Inflammatory macrophage treated with lipopolysaccharide for 1 hour (primary cell): ENCODE measurements at regions not wholly inside any gene's neighbourhood (a gene's known extent, or its start where the extent isn't known, plus 50 kb on each side); places are given as distances from the start of the nearest gene placed in this dataset.
A peak's percentile ranks its signal among the peaks of the same experiment; 100 is the strongest.

Experiments used
- DNase-seq, 2 donors: peaks; one replicate each; pipeline ENCODE4 v3.0.0-alpha.2; 2020 to 2022

DNA sequence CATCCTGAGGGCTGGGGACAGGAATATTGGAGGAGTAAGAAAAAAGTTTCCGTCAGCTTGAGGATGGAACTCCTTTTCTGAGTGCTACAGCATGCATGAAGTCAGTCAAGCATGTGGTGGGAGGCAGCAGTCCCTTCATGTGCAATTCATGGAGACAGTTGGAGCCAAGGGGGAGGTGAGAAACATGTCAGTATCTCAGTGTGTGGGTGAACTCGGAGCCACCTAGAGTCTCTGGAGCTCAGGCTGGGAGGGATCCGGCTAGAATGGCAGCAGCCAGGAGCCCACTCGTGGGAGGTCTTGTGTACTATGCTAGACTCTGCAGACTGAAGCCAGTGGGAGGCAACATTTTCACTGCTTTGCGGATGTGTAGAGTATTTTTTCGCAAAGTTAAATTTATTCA lies 60.3 kb downstream of the AVPR1A start:
- DNase-seq, result no peak

DNA sequence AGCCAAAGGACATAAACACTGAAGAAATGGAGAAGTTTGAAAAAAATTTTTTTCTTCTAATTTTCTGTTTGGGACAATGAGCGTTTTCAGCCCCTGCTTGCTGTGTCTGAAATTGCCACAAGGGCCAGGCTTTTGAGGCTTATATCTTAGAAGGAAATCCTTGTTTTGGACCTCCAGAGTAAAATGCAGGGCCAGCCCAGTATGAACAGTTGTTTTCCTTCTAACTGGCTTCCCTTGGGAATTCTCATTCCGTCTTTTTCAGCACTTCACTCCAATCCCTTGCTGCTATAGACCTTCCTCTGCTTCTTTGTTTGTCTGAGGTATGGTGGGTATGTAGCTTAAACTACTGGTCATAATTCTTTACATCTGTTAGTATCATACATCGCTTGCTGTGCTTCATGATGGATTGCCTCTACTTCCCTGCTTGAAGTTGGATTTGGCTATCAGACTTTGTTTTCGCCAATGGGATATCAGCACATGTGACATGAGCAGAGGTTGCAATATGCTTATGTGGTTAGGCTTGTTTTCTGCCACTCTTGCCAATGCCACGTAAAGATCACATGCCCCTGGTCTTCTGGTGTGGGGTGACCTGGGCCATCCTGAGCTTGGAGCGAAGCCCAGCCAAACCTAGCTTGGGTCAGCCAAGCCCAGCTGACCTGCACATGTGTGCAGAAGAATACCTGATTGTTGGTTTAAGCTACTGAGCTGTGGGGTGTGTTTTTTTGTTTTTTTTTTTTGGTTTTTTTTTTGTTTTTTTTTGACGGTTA lies 64.7 kb downstream of the AVPR1A start:
- DNase-seq, result no peak

DNA sequence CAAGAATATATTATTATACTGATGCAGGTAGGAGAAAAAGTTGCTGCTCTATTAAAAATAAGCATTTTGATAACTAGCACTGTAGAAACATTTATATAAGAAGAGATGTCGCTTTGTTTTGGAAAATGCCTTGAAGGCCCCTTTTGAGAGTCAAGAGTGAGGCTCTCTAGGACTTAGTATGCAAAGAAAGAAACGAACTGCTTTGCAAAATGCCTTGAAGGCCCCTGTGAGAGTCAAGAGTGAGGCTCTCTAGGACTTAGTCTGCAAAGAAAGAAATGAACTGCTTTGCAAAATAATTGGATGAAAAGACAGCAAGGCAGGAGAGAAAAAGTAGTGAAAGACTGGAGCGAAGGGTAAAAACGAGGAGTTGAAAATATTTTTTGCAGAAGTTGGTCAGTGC lies 65.9 kb downstream of the AVPR1A start:
- DNase-seq, result no peak

DNA sequence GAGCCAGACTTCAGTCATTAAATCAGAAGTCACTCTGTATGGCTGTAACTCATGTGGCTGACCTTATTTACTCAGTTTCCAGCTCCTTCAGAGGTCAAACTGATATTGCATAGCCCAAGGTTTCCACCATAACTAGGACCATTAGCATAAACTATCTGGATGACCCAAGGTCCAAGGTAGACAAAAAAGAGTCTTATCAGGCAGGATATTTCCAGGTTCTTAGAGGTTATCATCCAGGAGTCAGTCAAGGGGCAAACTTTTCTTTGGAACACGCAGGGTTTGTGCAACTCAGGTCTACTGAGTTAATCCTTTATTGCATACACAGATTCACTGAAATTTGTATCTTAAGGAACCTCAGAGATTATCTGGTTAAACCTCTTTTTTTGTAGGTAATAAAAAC lies 66.5 kb downstream of the AVPR1A start:
- no peak for DNase-seq

DNA sequence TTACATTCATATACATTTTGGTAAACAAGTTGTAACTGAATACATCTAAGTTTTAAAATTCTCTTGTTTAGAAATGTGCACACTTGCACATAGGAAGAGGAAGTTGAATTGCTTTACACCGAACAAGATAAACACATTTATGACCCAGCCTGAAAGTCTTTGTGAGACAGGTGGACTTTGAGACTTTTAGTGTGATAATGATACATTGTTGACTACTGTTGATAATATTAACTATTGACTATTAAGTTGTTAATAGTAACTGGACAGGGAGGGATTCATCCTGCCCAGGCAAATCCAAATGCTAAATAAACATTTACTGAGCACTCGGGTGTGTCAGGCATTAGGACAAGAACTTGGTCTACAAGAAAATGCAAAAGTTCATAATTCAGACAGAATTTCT lies 68.0 kb downstream of the AVPR1A start:
- DNase-seq, result no peak

DNA sequence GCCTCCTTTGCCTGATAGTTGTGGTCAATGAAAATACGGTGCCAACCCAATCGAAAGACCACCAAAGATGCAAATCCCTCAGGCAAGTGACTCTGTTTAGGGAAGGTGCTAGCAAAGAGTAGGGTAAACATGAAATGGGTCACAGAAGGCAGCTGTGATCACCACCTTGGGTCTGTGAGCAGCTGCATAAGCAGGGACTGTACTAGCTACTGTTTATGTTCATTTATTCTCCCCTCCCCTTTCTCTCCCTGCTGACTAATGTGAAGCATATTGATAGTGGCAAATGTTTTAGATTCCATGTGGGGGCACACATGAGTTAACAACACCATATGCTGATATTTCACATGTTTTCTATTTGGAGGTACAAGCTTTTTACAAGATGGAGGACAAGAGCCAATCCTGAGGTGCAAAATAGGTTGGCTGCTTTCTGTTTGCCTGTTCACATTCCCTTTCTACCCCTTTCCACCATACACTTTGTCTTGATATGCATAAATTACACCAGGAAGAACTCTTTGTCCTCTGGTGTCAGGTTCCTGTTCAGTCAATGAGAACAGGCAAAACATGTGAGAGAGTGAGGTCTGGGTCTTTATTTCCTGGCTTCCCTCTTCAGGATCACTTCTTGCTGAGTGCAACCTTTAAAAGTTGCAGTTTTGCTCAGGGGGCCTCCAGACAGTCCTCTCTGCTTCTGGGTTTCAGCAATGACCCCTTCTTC lies 71.1 kb downstream of the AVPR1A start:
- DNase-seq, result no peak

DNA sequence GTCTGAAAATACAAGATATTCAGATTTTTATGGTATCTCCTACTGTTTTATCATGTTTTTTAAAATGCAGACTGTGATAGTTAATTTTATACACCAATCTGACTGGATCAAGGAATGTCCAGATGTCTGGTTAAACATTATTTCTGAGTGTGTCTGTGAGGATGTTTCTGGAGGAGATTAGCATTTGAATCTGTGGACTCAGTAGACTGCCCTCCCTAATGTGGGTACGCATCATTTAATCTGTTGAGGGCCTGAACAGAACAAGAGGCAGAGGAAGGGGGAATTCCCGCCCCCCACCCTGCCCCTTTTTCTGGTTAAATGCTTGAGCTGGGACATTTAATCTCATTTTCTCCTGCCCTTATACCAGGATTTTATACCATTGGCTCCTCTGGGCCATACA lies 72.1 kb downstream of the AVPR1A start:
- DNase-seq, result no peak

DNA sequence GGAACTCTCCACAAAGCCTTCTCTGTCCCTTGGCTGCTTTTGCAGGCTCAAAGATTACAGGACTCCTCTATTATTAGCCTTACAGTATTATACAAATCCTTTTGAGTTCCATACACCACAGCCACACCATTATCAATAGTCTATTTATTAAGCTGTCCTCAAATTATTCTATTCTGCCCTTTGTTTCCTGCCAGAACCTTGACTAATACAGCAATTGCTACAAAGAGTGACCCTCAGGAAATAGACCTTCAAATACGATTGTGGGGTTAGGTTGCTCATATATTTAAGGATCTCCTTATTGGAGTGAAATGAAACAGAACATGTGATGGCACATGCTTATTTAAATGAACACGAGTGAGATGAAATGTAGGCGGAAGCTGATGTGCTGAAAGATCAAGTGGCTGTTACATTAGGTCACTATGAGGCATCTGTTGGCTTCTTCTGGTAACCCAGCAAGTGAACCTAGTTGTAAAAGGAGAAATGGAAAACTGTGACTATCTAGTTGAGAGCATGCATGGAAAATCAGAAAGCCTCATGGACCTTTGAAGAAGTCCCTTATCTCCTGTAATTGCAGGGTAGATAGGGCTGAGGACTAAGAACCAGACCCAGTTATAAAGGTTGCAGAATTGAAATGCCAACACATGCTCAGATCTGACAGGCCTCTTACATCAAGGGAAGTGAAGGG lies 75.5 kb downstream of the AVPR1A start:
- peak in 1 of 2 donors; percentile 15 for DNase-seq

DNA sequence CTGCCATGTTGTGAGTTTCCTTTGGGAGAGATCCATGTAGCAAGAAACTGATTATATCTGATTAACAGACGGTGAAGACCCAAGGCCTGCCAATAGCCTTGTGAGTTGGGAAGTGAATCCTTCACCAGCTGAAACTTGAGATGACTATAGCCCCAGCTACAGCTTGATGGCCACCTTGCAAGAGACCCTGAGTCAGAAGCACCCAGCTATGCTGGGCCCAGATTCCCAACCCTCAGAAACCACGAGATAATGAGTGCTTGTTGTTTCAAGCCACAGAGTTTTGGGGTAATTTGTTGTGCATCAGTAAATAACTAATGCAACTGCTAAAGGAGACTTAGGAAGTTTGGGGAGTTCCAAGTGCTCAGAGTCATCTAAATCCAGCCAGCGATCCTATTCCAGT lies 80.3 kb downstream of the AVPR1A start:
- DNase-seq, result no peak

DNA sequence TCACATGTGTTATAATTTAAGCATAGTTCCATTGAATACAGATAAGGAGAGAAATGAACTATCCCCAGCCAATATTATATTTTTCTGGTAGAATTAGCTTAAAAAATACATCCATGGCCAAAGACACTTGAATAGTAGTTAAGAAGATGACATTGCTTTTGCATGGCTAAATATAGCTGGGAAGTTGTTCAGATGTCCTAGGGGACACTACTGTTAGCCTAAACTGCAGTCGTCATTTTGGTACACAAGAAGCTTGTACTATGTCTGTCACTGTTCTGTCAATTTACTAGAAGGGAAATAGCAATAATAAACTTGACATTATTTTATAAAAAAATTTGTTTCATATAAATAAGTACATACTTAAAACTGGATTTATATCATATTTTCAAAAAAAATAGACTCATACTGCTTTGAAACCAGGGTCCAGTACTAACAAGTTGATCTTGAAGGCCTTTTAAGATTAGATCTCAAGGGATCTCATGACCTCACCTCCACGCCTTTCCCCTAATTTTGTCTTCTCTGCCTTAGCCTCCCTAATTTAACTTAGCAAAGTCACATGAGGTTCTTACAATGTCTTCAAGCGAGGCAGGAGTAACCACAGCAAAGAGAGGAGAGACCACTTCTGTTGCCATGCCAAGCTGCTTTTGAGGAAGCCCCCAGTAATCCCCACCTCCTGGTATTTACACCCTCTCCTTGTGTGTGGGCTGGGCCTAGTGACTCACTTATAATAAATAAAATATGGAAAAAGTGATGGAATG lies 81.0 kb downstream of the AVPR1A start:
- no peak for DNase-seq

DNA sequence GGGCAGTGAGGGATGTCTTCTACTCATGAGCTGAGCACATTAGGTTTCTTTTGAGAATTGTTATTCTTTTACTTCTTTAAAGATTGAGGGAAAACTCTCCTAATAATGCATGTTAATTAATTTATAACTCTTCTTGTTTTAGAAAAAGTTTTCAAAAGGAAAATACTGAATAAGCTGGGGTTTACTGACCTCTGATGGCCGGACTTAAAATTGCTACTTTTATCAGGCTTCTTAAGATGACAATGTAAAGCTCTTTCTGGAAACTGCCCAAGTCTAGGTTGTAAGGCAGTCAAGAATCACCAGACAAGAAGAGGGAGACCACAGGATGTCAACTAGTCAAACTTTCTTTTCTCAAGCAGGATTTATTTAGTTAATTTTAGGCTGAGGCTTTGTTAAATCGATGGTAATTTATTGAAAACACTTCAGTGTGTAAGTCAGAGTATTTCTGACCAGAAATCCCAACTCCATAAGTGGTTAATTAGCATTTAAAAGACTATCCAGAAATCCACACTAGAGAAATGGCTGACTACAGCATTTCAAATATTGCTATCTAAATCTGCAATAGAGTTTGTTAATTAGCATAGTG lies 82.1 kb downstream of the AVPR1A start:
- peak; percentile 25 to 66 for DNase-seq

DNA sequence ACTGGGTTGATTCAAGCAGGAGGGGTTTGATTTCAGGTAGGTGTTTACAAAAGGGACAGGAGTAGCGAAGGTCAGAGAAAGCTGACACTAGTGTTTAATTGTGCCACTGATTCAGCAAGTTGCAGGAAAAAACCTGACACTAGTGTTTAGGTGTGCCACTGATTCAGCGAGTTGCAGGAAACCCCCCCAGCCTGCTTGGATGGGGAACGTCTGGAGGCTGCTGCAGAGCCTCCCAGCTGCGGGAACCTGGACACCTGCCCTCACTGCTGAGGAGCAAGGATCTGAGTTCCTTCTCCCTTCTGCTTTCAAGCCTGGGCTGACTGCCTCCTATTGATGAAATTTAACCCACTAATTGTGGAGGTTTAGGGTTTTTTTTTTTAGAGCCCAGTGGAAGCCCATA lies 84.2 kb downstream of the AVPR1A start:
- DNase-seq, result no peak

DNA sequence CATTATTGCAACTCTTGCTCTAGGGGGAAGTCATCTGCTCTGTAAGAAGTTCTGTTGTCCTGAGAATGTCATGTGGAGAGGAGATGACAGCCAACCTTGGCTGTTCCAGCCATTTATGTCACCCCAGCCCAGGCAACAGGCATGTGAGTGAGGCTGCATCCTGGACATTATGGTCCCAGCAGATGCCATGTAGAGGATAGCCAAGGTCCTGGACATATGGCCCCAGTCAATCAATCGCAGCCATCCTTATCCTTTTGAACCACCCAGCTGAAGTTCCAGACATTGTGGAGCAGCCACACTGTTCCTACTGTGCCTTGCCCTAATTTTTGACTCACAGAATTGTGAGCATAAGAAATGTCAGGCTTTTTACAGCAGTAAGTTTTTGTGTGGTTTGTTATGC lies 84.9 kb downstream of the AVPR1A start:
- no peak for DNase-seq

DNA sequence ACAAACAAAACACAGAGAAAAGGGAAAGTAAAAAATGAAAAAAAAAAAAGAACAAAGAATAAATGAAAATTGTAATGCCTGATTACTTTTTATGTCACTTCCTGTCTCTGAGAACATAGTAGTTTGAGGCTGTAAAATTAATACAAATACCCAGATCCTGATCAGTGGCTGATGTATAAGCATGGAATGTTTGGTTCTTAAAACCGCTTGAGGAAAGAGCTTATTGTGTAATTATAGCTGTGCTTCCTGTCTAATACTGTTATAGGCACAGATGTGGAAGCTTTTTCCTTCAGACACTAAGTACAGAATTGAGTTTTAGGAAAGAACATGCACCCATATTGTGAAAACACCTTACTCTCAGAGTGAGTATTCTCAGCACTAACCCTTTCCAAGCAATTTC lies 86.9 kb downstream of the AVPR1A start:
- peak; percentile 3 to 5 for DNase-seq

DNA sequence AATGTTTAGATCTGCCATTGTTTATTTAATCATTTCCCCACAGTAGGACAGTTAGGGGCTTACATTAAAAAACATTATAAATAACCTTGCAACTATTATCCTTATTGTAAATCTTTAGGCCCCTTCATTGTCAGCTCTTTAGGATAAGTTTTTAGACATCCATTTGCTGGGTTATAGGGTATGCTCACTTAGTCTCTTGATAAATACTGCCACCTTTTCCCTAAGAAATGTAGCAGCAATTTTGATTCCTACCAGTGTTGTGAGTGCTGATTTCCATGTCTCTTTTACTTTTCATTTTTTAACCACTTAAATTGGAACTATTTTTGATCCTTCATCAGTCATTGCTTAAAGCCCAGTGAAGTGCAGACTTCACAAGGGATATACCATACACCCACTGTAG lies 94.4 kb downstream of the AVPR1A start:
- no peak for DNase-seq

DNA sequence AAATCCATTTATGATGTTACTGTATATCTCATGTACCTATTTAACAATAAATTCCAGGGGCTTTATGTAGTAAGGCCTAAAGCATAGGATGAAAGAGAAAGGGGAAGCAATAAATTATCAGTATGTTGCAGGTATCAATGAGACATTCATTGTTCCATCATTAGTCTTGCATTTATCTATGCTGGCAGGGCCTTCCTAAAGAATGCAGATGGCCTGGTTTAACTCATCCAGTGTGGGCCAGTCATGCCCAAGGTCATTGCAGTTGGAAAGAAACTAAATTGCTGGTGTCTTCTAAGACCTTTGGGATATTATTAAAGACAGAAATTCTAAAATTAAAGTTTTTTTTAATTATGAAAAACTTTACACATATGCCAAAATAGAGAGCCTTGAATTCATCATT lies 98.3 kb downstream of the AVPR1A start:
- no peak for DNase-seq

DNA sequence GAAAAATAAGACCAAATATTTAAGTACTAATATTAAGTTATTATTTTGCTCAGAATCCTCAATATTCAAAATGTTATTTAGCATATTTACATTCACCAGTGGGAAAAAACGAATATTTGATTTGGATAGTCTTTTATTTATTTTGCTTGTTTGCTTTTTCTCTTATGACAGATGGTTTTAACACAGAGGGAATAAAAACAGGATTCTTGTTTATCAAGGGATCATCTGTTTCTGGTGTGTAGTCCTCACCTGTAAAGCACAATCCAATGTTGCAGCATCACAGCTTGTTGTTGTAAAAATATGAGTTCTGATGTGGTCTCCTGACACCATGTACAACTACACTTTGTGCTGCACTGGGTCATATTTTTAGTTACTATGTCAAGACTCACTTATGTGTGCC lies 103.9 kb downstream of the AVPR1A start:
- no peak for DNase-seq

DNA sequence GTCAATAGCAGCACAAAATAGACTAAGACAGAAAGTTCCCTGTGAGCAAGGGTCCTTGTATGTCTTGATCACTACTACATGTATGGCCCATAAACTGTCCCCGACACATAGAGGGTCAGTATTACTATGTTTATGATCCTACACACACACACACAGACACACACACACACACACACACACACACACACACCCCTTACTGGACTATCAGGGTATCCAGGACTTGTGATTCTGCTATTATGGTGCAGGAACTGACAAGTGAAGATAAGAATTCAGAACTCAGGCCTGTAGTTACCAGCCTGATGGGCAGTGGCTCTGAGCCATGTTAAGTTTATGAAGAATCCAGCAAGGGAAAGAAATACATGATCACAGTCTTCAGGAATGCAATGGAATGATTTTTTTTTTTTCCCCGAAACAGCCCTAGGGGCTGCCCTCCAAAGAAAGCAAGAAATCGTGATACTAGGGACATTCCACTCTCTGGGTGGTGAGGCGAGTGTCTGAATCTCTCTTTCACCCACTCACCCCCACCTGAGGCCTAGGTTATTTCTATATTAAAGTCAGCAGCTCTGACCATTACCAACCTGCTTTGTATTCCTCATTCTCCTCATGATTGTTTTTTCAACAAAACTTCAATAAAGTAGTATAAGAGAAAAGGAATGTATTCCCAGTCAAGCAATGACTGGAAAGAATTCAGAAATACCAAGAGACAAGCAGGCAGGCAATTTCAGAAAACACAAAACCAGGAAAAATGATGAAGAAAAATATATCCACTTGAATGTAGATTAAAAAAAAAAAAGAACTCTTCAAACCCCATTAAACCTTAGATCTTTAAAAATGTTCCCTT lies 105.8 kb downstream of the AVPR1A start:
- DNase-seq, result no peak

DNA sequence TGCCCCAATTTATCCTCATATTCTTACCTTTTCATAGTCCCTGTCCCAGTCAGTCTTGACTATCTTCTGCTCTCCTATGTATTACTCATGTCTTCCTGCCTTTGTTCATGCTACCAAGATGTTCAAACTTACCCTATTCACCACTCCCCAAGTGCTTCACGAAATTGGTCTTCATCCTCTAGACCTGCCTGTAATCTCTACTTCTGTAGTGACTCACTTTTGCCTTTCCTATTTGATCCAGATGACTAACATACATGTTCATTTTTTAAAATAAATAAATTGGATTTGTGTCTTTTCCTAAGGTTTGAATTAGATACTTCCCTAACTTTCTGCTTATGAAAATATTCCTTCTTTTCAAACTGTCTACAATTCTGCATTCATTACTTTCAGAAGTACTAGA lies 107.7 kb upstream of the PPM1H start:
- no peak for DNase-seq

DNA sequence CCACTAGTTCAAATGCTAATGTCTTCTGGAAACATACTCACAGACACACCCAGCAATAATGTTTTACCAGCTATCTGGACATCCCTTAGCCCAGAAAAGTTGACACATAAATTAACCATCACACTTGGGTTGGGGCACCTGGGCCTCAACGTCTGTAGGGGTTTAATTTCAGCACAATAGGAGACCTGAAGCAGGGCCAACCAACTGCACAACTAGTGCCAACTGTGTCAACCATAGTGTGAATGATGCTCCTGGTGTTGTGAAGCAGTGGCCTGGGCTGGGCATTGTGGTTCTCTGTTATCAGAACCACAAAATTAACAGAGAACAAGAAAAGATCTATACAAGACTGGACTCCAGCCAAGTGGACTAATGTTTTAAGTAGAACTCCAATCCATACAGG lies 106.7 kb upstream of the PPM1H start:
- DNase-seq, result no peak

DNA sequence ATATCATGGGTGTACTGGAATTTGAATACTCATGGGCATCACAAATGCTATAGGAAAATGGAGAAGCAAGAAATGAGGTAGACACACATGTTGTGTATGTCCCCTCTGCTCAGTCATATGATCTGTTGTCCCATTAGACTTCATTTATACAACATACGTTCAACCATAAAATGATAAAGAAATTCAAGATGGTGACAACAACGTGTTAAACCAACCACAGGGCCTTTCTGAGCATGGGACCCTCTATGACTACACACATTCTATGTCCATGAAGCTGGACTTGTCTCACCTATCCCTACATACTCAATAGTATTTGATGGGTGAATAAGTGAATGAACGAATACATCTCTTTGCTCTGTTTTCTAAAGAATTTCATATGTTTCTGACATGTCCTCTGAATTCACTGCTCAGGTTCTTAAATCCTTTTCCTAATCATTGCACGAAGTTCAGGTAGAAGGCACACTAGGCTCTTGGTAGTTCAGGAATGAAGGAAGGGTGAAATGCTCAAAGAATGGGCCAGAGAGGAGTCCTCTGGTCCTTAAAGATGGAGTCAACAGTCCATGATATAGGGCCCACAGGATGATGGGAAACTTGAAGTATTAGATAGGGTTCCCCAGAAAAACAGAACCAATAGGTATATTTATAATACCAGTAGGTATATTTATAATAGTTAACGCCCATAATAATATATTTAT lies 105.7 kb upstream of the PPM1H start:
- no peak for DNase-seq
